Gastroesophageal sphincter (tissue), 4 donors: ENCODE measurements at regions not wholly inside any gene's neighbourhood (a gene's known extent, or its start where the extent isn't known, plus 50 kb on each side); places are given as distances from the start of the nearest gene placed in this dataset.
"Not testable (repeated sequence)": the region's sequence is repeated elsewhere in the genome, so short reads cannot be mapped to it uniquely, and the experiment has no call there.

Source experiments
- ATAC-seq: fragments of 150-250 bp; one replicate; pipeline ENCODE4 v1.9.1; 2016; ENCODE audit warnings: mild to moderate bottlenecking, moderate library complexity
- H3K27ac ChIP-seq, 4 donors: fragments of 200-600 bp; sonication (generic) in 3 of 4; 1 replicate in 3 of 4; 2 replicates in 1 of 4; pipeline ENCODE4 v1.5.1; 2016 to 2019
- H3K27me3 ChIP-seq: fragments of 200-600 bp; sonication (generic); one replicate; pipeline ENCODE4 v1.5.1; 2019
- H3K36me3 ChIP-seq, 2 donors: fragments of 200-600 bp; sonication (generic); one replicate each; pipeline ENCODE4 v1.5.1; 2019; ENCODE audit warnings: control low read depth in 1 of 2
- H3K4me1 ChIP-seq, 3 donors: fragments of 200-600 bp; sonication (generic); 1 replicate in 2 of 3; 2 replicates in 1 of 3; pipeline ENCODE4 v1.5.1; 2016 to 2019; ENCODE audit warnings: control low read depth in 2 of 3
- H3K4me3 ChIP-seq, 2 donors: fragments of 200-600 bp; sonication (generic); one replicate each; pipeline ENCODE4 v1.5.1; 2019; ENCODE audit warnings: mild to moderate bottlenecking in 1 of 2, moderate library complexity in 1 of 2
- H3K9me3 ChIP-seq, 3 donors: fragments of 200-600 bp; sonication (generic); one replicate each; pipeline ENCODE4 v1.5.1; 2017 to 2019; ENCODE audit warnings: control low read depth in 2 of 3
- EP300 ChIP-seq: sonication (generic); formaldehyde crosslinking; IDR thresholded peaks from one replicate; pipeline ENCODE4 v1.6.1; 2017; ENCODE audit warnings: antibody characterized with exemption, mild to moderate bottlenecking
- POLR2A ChIP-seq, 2 donors: fragments of 450-650 bp; IDR thresholded peaks; one replicate each; pipeline ENCODE4 v1.6.1; 2017; ENCODE audit warnings: antibody characterized with exemption in 2 of 2, mild to moderate bottlenecking in 2 of 2, moderate library complexity in 1 of 2
- POLR2AphosphoS5 ChIP-seq: sonication (generic); formaldehyde crosslinking; IDR thresholded peaks from one replicate; pipeline ENCODE4 v1.6.1; 2017; ENCODE audit warnings: antibody characterized with exemption
- WGBS, 2 donors: methylation state at CpG; one replicate each; pipeline ENCODE4 v1.1.5; 2018; ENCODE audit warnings: low coverage in 1 of 2; 5-methylcytosine and 5-hydroxymethylcytosine counted together
- TF ChIP-seq, protein P1 (sequence below), 4 experiments: fragments of 200-600 bp in 2 of 4; fragments of 450-650 bp in 2 of 4; sonication (generic) in 1 of 4; IDR thresholded peaks; one replicate each; pipeline ENCODE4 v1.5.1; 2017 to 2019; ENCODE audit warnings: antibody characterized with exemption in 4 of 4, mild to moderate bottlenecking in 2 of 4, moderate library complexity in 2 of 4

DNA sequence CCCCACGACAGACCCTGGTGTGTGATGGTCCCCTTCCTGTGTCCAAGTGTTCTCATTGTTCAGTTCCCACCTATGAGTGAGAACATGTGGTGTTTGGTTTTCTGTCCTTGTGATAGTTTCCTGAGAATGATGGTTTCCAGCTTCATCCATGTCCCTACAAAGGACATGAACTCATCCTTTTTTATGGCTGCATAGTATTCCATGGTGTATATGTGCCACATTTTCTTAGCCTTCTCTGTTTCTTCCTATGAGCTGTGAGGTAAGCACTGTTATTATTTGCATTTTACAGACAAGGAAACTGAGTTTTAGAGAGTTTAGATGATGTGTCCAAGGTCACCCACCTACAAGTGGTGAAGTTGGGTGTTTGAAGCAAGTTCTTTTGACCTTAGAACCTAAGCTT is 51.1 kb upstream of the BNC1 start:
- H3K36me3 ChIP-seq, H3K27ac ChIP-seq, ATAC-seq, H3K4me1 ChIP-seq, H3K4me3 ChIP-seq, H3K9me3 ChIP-seq, H3K27me3 ChIP-seq: not testable (repeated sequence)
- WGBS, 2 donors: no CpG with 5 or more reads among the region's 1 CpG

DNA sequence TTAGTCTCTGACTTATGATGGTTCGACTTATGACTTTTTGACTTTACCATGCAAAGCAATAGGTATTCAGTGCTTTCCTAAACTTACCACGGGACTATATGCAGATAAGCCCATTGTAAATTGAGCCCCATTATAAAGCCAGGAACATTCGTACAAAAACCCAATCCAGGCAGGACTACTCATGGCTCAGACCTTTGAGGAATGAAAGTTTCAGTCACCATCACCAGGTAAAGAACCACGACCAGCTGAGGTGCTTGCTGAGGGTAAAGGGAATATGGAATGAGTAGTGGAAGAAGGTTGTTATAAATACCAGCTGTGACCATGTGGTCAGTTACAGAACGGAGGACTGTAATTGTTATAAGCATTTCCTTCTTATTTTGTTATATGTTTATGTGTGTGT is 54.9 kb upstream of the BNC1 start:
- H3K9me3 ChIP-seq: no peaks in the 10 kb centered on the region
- no peak for ATAC-seq

DNA sequence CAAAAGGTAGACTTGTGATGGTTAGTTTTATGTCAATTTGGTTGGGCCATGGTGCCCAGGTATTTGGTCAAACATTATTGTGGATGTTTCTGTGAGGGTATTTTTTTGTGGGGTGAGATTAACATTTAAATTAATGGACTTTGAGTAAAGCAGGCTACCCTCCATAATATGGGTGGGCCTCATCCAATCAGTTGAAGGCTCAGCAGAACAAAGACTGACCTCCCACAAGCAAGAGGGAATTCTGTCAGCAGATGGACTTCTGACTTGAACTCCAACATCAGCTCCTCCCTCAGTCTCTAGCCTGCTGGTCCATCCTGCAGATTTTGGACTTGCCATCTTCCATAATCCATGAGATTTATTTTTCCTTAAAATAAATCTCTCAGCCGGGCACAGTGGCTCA is 55.6 kb upstream of the BNC1 start:
- no peaks in the 10 kb centered on the region for H3K36me3 ChIP-seq
- H3K4me3 ChIP-seq: no peak overlapping the region
- TF ChIP-seq EP300: no peak
- TF ChIP-seq, protein P1, sequence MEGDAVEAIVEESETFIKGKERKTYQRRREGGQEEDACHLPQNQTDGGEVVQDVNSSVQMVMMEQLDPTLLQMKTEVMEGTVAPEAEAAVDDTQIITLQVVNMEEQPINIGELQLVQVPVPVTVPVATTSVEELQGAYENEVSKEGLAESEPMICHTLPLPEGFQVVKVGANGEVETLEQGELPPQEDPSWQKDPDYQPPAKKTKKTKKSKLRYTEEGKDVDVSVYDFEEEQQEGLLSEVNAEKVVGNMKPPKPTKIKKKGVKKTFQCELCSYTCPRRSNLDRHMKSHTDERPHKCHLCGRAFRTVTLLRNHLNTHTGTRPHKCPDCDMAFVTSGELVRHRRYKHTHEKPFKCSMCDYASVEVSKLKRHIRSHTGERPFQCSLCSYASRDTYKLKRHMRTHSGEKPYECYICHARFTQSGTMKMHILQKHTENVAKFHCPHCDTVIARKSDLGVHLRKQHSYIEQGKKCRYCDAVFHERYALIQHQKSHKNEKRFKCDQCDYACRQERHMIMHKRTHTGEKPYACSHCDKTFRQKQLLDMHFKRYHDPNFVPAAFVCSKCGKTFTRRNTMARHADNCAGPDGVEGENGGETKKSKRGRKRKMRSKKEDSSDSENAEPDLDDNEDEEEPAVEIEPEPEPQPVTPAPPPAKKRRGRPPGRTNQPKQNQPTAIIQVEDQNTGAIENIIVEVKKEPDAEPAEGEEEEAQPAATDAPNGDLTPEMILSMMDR (IDR thresholded peaks at IDR 0.05): no peak
- TF ChIP-seq POLR2A (IDR thresholded peaks at IDR 0.05): no peak
- no peak for TF ChIP-seq POLR2AphosphoS5
- no peaks in the 10 kb centered on the region for H3K9me3 ChIP-seq
- peaks cover 29% of the 10 kb centered on the region for H3K27me3 ChIP-seq
- H3K4me1 ChIP-seq: no peaks in the 10 kb centered on the region
- no peak for ATAC-seq
- 50 to 83% methylated on average over 1 of the region's 1 CpG for WGBS, 2 donors
- H3K27ac ChIP-seq: no peak overlapping the region

More for the DNA sequence above, 54.9 kb upstream of the BNC1 start:
- Histone ChIP-seq H3K27ac (no peak overlapping the region), H3K4me1 (no peaks in the 10 kb centered on the region), H3K4me3 (no peak overlapping the region), H3K27me3 (peaks cover 22% of the 10 kb centered on the region), H3K36me3 (no peaks in the 10 kb centered on the region)
- WGBS, 2 donors: 49 to 83% methylated on average over 4 of the region's 5 CpGs
- TF ChIP-seq POLR2AphosphoS5 (no peak), EP300 (no peak), POLR2A (IDR thresholded peaks at IDR 0.05) (no peak)
- TF ChIP-seq, protein P1 (IDR thresholded peaks at IDR 0.05): no peak

GRCh38 chr15:83346342-83346741 is 61.9 kb upstream of the BNC1 start:
- no peak overlapping the region for H3K4me3 ChIP-seq
- no peaks in the 10 kb centered on the region for H3K4me1 ChIP-seq
- no peaks in the 10 kb centered on the region for H3K36me3 ChIP-seq
- no peaks in the 10 kb centered on the region for H3K9me3 ChIP-seq
- WGBS, 2 donors: 58 to 77% methylated on average over 3 of the region's 3 CpGs
- H3K27ac ChIP-seq: no peak overlapping the region
- TF ChIP-seq, protein P1 (IDR thresholded peaks at IDR 0.05): no peak
- no peak for TF ChIP-seq POLR2AphosphoS5
- TF ChIP-seq EP300: no peak
- no peak for TF ChIP-seq POLR2A (IDR thresholded peaks at IDR 0.05)
- H3K27me3 ChIP-seq: peaks cover 40% of the 10 kb centered on the region
- ATAC-seq: no peak

GRCh38 chr15:83352119-83352518 is 67.7 kb upstream of the BNC1 start:
- H3K27ac ChIP-seq: no peak overlapping the region
- no peak for ATAC-seq

More at GRCh38 chr15:83352119-83352518, 67.7 kb upstream of the BNC1 start:
- Histone ChIP-seq H3K36me3 (no peaks in the 10 kb centered on the region), H3K27me3 (peaks cover 23% of the 10 kb centered on the region), H3K9me3 (no peaks in the 10 kb centered on the region), H3K4me3 (no peak overlapping the region), H3K4me1 (no peaks in the 10 kb centered on the region)
- 40 to 54% methylated on average over 1 of the region's 1 CpG for WGBS, 2 donors
- TF ChIP-seq POLR2A (IDR thresholded peaks at IDR 0.05) (no peak), POLR2AphosphoS5 (no peak), EP300 (no peak)
- TF ChIP-seq, protein P1 (IDR thresholded peaks at IDR 0.05): no peak
